NB4 (cell line): ENCODE measurements at regions not wholly inside any gene's neighbourhood (a gene's known extent, or its start where the extent isn't known, plus 50 kb on each side); places are given as distances from the start of the nearest gene placed in this dataset.

Source experiments
- DNase-seq: peaks from one replicate; pipeline ENCODE4 v3.0.0; 2010; ENCODE audit warnings: low read depth
- H3K4me3 ChIP-seq: one replicate; pipeline ENCODE4 v1.5.1; 2011; ENCODE audit warnings: mild to moderate bottlenecking, low read depth, low read length, moderate library complexity
- CTCF ChIP-seq: IDR thresholded peaks from one replicate; pipeline ENCODE4 v1.5.1; 2012; ENCODE audit warnings: low read depth, low read length
- MYC ChIP-seq: IDR thresholded peaks from 2 replicates; pipeline ENCODE4 v1.6.1; 2011; ENCODE audit warnings: low read depth, low read length
- POLR2A ChIP-seq: IDR thresholded peaks from 2 replicates; pipeline ENCODE4 v1.6.1; 2011; ENCODE audit warnings: mild to moderate bottlenecking; ENCODE audit not compliant: insufficient read length; ENCODE audit errors: extremely low read depth
- TF ChIP-seq, protein P1 (sequence below): IDR thresholded peaks from 2 replicates; pipeline ENCODE4 v1.6.1; 2011; ENCODE audit warnings: low read depth, low read length

GRCh38 chr18:24530630-24531111, 70.2 kb downstream of the HRH4 start:
- H3K4me3 ChIP-seq: no peak overlapping the region
- TF ChIP-seq MYC (no peak), CTCF (no peak)
- peak; percentile 65 for DNase-seq

- no peak overlapping the region for H3K4me3 ChIP-seq
- DNase-seq: no peak
- TF ChIP-seq, protein P1, sequence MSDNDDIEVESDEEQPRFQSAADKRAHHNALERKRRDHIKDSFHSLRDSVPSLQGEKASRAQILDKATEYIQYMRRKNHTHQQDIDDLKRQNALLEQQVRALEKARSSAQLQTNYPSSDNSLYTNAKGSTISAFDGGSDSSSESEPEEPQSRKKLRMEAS: no peak
- TF ChIP-seq MYC (no peak), POLR2A (no peak), CTCF (no peak)
These were observed 73.8 kb downstream of the HRH4 start for GRCh38 chr18:24534271-24534670.

DNA sequence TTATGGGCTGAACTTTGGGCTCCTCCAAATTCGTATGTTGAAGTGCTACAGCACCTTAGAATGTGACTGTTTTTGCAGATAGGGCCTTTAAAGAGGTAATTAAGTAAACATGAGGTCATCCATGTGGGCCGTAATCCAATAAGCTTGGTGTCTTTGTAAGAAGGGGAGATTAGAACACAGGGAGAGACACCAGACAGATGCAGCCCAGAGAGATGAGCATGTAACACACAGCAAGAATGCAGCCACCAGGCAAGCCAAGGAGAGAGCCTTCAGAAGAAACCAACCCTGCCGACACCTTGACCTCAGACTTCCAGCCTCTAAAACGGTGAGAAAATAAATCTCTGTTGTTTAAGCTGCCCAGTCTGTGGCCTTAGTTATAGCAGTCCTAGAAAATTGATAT, 74.3 kb downstream of the HRH4 start:
- DNase-seq: no peak
- H3K4me3 ChIP-seq: no peak overlapping the region
- TF ChIP-seq POLR2A: no peak
- no peak for TF ChIP-seq CTCF
- TF ChIP-seq MYC: no peak
- TF ChIP-seq, protein P1: no peak

DNA sequence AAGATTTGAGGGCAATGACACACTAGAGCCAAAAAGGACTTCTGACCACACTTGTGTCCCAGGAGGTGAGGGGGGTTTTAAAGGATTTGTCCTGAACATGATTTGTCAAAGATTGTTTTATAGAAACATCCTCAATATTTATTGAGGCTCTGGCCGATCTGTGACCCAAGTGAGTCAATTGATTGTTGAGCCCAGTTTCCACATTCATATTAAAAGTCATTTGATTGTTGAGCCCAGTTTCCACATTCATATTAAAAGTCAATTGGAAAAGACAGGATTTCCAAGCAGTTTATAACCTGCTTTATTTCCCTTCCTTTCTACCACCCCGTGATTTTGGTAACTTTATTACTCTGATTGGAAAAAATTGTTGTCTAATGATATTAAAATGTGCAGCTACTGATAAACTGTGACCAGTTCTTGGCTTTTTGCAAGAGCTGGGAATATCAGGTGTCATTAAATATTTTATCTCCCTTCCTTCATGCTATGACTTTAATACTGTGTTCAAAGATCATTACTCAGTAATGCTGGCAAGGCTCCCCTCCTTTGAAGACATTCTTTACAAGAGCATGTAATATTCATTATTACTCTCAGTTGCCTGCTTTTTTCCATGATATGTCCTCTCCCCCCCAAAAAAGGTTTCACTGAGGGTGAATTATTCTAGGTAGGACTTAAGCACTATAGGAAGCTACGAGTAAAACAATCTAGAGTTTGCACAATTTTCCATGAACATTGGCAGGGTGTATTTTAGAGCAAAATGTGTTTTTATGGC, 75.3 kb downstream of the HRH4 start:
- TF ChIP-seq MYC: no peak
- TF ChIP-seq, protein P1: no peak
- no peak for TF ChIP-seq CTCF
- no peak overlapping the region for H3K4me3 ChIP-seq
- DNase-seq: no peak

DNA sequence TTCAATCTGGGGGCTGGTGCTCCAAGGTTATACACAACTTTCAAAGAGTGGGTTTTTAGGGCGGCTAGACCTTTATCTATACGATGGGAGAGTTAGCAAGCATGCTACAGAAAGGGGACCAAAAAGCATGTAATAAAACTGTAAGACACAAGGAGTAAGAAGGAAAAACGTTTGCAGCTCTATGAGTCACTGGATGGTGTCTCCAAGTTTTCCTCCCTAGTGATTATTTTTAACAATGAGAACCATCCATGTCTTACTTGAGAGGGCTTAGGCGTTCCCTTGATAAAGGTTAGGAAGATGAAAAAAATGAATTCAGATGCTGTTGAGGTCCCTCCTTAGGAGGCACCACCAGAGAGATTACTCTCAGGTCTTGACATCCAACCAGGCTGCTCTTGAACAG, 75.9 kb downstream of the HRH4 start:
- H3K4me3 ChIP-seq: no peak overlapping the region
- DNase-seq: no peak
- TF ChIP-seq CTCF (no peak), POLR2A (no peak)

DNA sequence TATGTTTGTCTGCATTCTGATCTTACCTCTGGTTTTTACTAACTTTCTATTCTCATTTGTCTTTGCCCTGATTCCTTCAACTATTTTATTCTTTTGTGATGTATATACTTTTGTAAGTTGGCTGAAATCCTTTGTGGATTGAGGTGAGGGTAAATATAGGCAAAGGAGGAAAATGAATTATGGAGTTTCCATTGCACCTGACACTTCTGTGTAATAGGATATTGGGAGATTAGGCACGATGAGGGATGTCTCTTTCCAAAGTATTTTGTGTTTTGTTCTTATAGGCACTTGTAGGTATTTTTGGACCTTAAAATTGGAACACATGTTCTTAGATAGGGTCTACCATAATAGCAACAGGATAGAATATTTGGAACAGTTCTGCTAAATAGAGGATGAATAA, 76.4 kb downstream of the HRH4 start:
- no peak for DNase-seq
- TF ChIP-seq, protein P1: no peak
- TF ChIP-seq CTCF: no peak
- no peak for TF ChIP-seq MYC
- no peak for TF ChIP-seq POLR2A
- no peak overlapping the region for H3K4me3 ChIP-seq
